ENCODE measurements at regions not wholly inside any gene's neighbourhood (a gene's known extent, or its start where the extent isn't known, plus 50 kb on each side); places are given as distances from the start of the nearest gene placed in this dataset.

DNA sequence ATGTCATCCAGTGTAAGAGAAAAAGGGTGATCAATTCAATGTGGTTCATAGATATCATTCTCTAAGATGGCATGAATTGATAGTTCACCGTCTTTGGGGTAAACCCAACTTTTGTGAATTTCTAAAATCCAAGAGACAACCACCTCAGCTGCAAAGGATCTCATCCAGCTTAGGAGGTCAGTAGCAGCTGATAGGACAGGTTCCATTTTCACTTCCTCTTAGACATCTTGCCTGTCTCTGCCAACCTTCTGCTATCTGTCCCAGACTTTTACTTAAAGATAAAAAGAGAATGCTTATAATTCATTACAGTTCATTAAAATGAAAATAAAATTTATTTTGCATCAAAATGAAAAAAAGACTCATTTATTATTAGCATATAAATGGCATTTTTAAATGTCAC is 468.2 kb downstream of the XYLT1 start:
- TF ChIP-seq, protein P1, sequence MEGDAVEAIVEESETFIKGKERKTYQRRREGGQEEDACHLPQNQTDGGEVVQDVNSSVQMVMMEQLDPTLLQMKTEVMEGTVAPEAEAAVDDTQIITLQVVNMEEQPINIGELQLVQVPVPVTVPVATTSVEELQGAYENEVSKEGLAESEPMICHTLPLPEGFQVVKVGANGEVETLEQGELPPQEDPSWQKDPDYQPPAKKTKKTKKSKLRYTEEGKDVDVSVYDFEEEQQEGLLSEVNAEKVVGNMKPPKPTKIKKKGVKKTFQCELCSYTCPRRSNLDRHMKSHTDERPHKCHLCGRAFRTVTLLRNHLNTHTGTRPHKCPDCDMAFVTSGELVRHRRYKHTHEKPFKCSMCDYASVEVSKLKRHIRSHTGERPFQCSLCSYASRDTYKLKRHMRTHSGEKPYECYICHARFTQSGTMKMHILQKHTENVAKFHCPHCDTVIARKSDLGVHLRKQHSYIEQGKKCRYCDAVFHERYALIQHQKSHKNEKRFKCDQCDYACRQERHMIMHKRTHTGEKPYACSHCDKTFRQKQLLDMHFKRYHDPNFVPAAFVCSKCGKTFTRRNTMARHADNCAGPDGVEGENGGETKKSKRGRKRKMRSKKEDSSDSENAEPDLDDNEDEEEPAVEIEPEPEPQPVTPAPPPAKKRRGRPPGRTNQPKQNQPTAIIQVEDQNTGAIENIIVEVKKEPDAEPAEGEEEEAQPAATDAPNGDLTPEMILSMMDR (IDR thresholded peaks at IDR 0.05), result no peak
- no peak for TF ChIP-seq ZFX (IDR thresholded peaks at IDR 0.05; ENCODE audit: borderline replicate concordance)
